Nephron (organoid): ENCODE measurements at regions not wholly inside any gene's neighbourhood (a gene's known extent, or its start where the extent isn't known, plus 50 kb on each side); places are given as distances from the start of the nearest gene placed in this dataset.
"Not testable (repeated sequence)": the region's sequence is repeated elsewhere in the genome, so short reads cannot be mapped to it uniquely, and the experiment has no call there.

Source experiments
- H3K27ac Mint-ChIP-seq, 3 experiments: 2 replicates each; pipeline ENCODE4 v1.8.0; 2020; ENCODE audit warnings: mixed read lengths in 3 of 3, mild to moderate bottlenecking in 2 of 3, moderate library complexity in 1 of 3
- H3K27me3 Mint-ChIP-seq: 2 replicates; pipeline ENCODE4 v1.8.0; 2021; ENCODE audit warnings: low read depth, mild to moderate bottlenecking, moderate library complexity, mixed read lengths
- H3K36me3 Mint-ChIP-seq: 2 replicates; pipeline ENCODE4 v1.8.0; 2020; ENCODE audit warnings: low read depth, mixed read lengths
- H3K4me1 Mint-ChIP-seq: 2 replicates; pipeline ENCODE4 v1.8.0; 2020; ENCODE audit warnings: mixed read lengths
- H3K4me3 Mint-ChIP-seq, 3 experiments: 2 replicates each; pipeline ENCODE4 v1.8.0; 2020; ENCODE audit warnings: mild to moderate bottlenecking in 3 of 3, mixed read lengths in 3 of 3, moderate library complexity in 2 of 3
- H3K9me3 Mint-ChIP-seq: 2 replicates; pipeline ENCODE4 v1.8.0; 2020; ENCODE audit warnings: mixed read lengths
- CTCF ChIP-seq, 3 experiments: fragments of 200-600 bp; sonication (generic); IDR thresholded peaks; one replicate each; pipeline ENCODE4 v1.5.0; 2021; ENCODE audit warnings: antibody characterized with exemption in 3 of 3; ENCODE audit not compliant: unreplicated experiment in 3 of 3

GRCh38 chr2:64812285-64812684 is 158.6 kb upstream of the SERTAD2 start:
- Mint-ChIP-seq H3K27me3 (peaks cover 12% of the 10 kb centered on the region), H3K27ac (no peak overlapping the region), H3K36me3 (no peaks in the 10 kb centered on the region), H3K9me3 (no peaks in the 10 kb centered on the region), H3K4me3 (no peak overlapping the region), H3K4me1 (no peaks in the 10 kb centered on the region)
- TF ChIP-seq CTCF (IDR thresholded peaks at IDR 0.05; ENCODE audit: unreplicated experiment in 3 of 3) = no peak

DNA sequence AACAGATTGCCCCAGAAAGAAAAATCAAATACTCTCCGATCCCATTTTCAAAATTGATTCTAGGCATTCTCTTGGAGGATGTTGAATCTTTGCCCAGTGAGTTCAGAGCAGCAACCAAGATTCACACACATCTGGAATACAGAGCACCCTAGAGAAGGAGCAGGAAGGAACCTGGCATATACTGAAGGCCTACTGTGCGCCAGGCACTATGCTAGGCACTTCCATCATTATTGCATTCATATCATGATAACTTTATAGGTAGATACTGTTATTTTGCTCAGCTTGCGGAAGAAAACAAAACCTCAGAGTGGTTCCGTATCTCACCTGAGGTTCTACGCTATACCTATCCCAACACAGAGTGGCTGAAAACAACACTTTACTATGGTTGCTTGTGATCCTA is 160.3 kb upstream of the SERTAD2 start:
- no peak for TF ChIP-seq CTCF (IDR thresholded peaks at IDR 0.05; ENCODE audit: unreplicated experiment in 3 of 3)
- H3K36me3 Mint-ChIP-seq = no peaks in the 10 kb centered on the region
- H3K27ac Mint-ChIP-seq = no peak overlapping the region
- no peaks in the 10 kb centered on the region for H3K9me3 Mint-ChIP-seq
- H3K4me1 Mint-ChIP-seq = no peaks in the 10 kb centered on the region
- peaks cover 12% of the 10 kb centered on the region for H3K27me3 Mint-ChIP-seq
- H3K4me3 Mint-ChIP-seq = no peak overlapping the region

GRCh38 chr2:64816526-64816925 is 162.8 kb upstream of the SERTAD2 start:
- peaks cover 12% of the 10 kb centered on the region for H3K27me3 Mint-ChIP-seq
- H3K27ac Mint-ChIP-seq, H3K4me1 Mint-ChIP-seq, H3K36me3 Mint-ChIP-seq, H3K4me3 Mint-ChIP-seq, H3K9me3 Mint-ChIP-seq: not testable (repeated sequence)

DNA sequence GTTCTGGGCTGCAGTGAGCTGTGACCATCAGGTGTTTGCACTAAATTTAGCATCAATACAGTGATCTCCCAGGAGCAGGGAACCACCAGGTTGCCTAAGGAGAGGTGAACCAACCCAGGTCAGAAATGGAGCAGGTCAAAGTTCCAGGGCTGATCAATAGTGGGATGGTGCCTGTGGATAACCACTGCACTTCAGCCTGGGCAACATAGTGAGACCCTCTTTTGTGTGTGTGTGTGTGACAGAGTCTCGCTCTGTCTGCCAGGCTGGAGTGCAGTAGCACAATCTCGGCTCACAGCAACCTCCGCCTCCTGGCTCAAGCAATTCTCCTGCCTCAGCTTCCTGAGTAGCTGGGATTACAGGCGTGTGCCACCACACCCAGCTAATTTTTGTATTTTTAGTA is 163.7 kb upstream of the SERTAD2 start:
- peaks cover 12% of the 10 kb centered on the region for H3K27me3 Mint-ChIP-seq

DNA sequence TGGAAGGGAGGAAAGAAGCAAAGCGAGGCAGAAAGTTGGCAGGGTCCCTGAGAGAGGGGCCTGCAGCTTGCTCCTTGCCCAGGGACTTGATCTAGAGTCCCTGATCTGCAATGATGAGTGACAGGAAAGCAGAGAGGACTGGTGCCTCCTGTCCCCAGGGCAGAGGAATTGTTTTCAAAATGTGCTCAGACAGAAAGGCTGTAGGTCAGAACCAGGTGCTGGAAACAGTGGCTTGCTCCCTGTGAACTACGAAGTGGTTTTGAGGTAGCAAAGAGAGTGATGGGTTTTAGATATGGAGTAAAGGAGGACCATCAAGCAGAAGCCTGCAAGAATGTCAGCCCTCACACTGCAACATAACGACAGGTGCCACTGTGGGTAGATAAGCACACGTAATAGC is 164.9 kb upstream of the SERTAD2 start:
- Mint-ChIP-seq H3K27ac (no peak overlapping the region), H3K4me1 (no peaks in the 10 kb centered on the region), H3K4me3 (no peak overlapping the region), H3K27me3 (peaks cover 12% of the 10 kb centered on the region), H3K9me3 (no peaks in the 10 kb centered on the region), H3K36me3 (no peaks in the 10 kb centered on the region)
- no peak for TF ChIP-seq CTCF (IDR thresholded peaks at IDR 0.05; ENCODE audit: unreplicated experiment in 3 of 3)

More for the DNA sequence above, 163.7 kb upstream of the SERTAD2 start:
- Mint-ChIP-seq H3K4me1 (no peaks in the 10 kb centered on the region), H3K9me3 (no peaks in the 10 kb centered on the region), H3K4me3 (no peak overlapping the region), H3K27ac (no peak overlapping the region), H3K36me3 (no peaks in the 10 kb centered on the region)
- TF ChIP-seq CTCF (IDR thresholded peaks at IDR 0.05; ENCODE audit: unreplicated experiment in 3 of 3) = no peak

DNA sequence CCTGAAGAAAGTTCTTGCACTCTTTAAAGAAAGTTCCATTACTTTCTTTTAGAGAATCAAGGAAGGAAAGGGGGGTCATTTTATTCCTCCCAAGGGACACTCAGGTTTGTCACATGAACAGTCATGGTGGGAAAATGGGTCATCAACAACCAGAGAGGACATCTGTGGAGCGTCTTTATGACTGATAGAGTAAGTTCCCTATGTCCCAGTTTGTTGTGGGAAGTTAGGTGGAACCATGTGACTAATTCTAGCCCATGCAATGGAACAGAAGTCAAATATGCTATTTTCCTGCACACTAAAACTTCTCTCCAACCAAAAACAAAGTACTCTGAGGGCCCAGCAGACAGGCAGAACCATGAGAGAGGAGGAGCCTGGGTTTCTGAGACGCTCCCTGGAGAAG is 165.6 kb upstream of the SERTAD2 start:
- Mint-ChIP-seq H3K27me3 (peaks cover 11% of the 10 kb centered on the region), H3K4me1 (no peaks in the 10 kb centered on the region), H3K4me3 (no peak overlapping the region), H3K36me3 (no peaks in the 10 kb centered on the region), H3K9me3 (no peaks in the 10 kb centered on the region), H3K27ac (no peak overlapping the region)
- TF ChIP-seq CTCF (IDR thresholded peaks at IDR 0.05; ENCODE audit: unreplicated experiment in 3 of 3) = no peak
